HepG2 (cell line): ENCODE measurements at regions not wholly inside any gene's neighbourhood (a gene's known extent, or its start where the extent isn't known, plus 50 kb on each side); places are given as distances from the start of the nearest gene placed in this dataset.

Experiments
- ATAC-seq: fragments of 200-7000 bp; cut with Tn5 transposase; 3 replicates; pipeline ENCODE4 v1.9.1; 2020; ENCODE audit warnings: mild to moderate bottlenecking, moderate library complexity
- BruUV-seq: library from RNA; stranded (reverse); fragments of 400-500 nt; replicated peaks from 2 replicates; lab custom pipeline; 2021; lab: Mats Ljungman, UMichigan
- CTCF ChIA-PET: fragments of 300-600 bp; formaldehyde crosslinking; extraction: SDS; loops from one replicate; lab custom pipeline; 2021; ENCODE audit warnings: low total read pairs, inconsistent platforms, low intra/inter-chr PET ratio; lab: Yijun Ruan, JAX
- POLR2A ChIA-PET: fragments of 350-600 bp; sonication (Branson Sonifier 250); formaldehyde crosslinking; loops from one replicate; lab custom pipeline; 2020; ENCODE audit warnings: antibody characterized with exemption, inconsistent platforms; lab: Yijun Ruan, JAX
- DNase-seq: peaks from one replicate; pipeline ENCODE4 v3.0.0-alpha.2; 2015; ENCODE audit warnings: low spot score
- FAIRE-seq: peaks from 3 replicates; lab custom pipeline; 2011; peaks lifted over from hg19 to GRCh38; lab: Jason Lieb, UNC
- H2AFZ ChIP-seq: one replicate; pipeline ENCODE4 v1.6.1; 2011; ENCODE audit warnings: low read length, inconsistent platforms
- H3K27ac ChIP-seq: fragments of 300-600 bp; 3 replicates; pipeline ENCODE4 v1.8.0; 2011; ENCODE audit warnings: mixed run types, mild to moderate bottlenecking, mixed read lengths, low read length, inconsistent platforms; ENCODE audit not compliant: insufficient read depth; ENCODE audit errors: extremely low read length
- H3K27me3 ChIP-seq, 2 experiments: fragments of 200-600 bp in 1 of 2; 2 replicates in 1 of 2; 3 replicates in 1 of 2; pipeline versions ENCODE4 v1.6.0 to v1.8.0; 2011; ENCODE audit warnings: low read length in 2 of 2, mild to moderate bottlenecking in 2 of 2, moderate library complexity in 2 of 2, inconsistent platforms in 1 of 2; ENCODE audit not compliant: insufficient read depth in 2 of 2, control insufficient read depth in 1 of 2
- H3K36me3 ChIP-seq, 2 experiments: fragments of 200-600 bp in 1 of 2; replicated peaks in 1 of 2; 2 replicates in 1 of 2; 3 replicates in 1 of 2; pipeline versions ENCODE4 v1.5.1 to v1.8.0; 2011; ENCODE audit warnings: low read length in 2 of 2, inconsistent platforms in 1 of 2; ENCODE audit not compliant: insufficient read depth in 2 of 2, control insufficient read depth in 1 of 2
- H3K4me1 ChIP-seq: 2 replicates; pipeline ENCODE4 v1.5.1; 2012; ENCODE audit warnings: low read length, inconsistent platforms; ENCODE audit not compliant: insufficient read depth
- H3K4me2 ChIP-seq: 2 replicates; pipeline ENCODE4 v1.6.0; 2011; ENCODE audit warnings: low read depth, low read length, inconsistent platforms
- H3K4me3 ChIP-seq, 3 experiments: fragments of 200-600 bp in 1 of 3; sonication (generic), shearing (Covaris generic) in 1 of 3; replicated peaks in 1 of 3; 2 replicates each; pipeline ENCODE4 v1.5.1; 2011 to 2016; ENCODE audit warnings: low read length in 3 of 3, inconsistent platforms in 2 of 3, low read depth in 2 of 3, mild to moderate bottlenecking in 2 of 3, control low read depth in 1 of 3, mixed read lengths in 1 of 3; ENCODE audit not compliant: insufficient read depth in 1 of 3
- H3K79me2 ChIP-seq: one replicate; pipeline ENCODE4 v1.6.1; 2011; ENCODE audit warnings: low read length, inconsistent platforms; ENCODE audit not compliant: insufficient read depth
- H3K9ac ChIP-seq: 2 replicates; pipeline ENCODE4 v1.6.0; 2011; ENCODE audit warnings: mild to moderate bottlenecking, low read depth, low read length, inconsistent platforms; ENCODE audit not compliant: insufficient read depth
- H3K9me3 ChIP-seq: 2 replicates; pipeline ENCODE4 v1.5.1; 2012; ENCODE audit warnings: mild to moderate bottlenecking, low read length
- H4K20me1 ChIP-seq: 2 replicates; pipeline ENCODE4 v1.6.0; 2011; ENCODE audit warnings: inconsistent platforms, mild to moderate bottlenecking, low read length, moderate library complexity; ENCODE audit not compliant: insufficient read depth
- ELF4 ChIP-seq: sonication (generic); formaldehyde crosslinking; IDR thresholded peaks from 2 replicates; pipeline ENCODE4 v1.5.0; 2020; ENCODE audit warnings: missing genetic modification reagents, mild to moderate bottlenecking, moderate library complexity, borderline replicate concordance
- FOXJ3 ChIP-seq: sonication (generic); formaldehyde crosslinking; IDR thresholded peaks from 2 replicates; pipeline ENCODE4 v1.4.0; 2020; ENCODE audit warnings: missing genetic modification reagents, mild to moderate bottlenecking, borderline replicate concordance
- HMG20A ChIP-seq: IDR thresholded peaks from 2 replicates; pipeline ENCODE4 v1.6.1; 2016; ENCODE audit warnings: borderline replicate concordance
- JUND ChIP-seq: sonication (generic); formaldehyde crosslinking; IDR thresholded peaks from 2 replicates; pipeline ENCODE4 v1.8.0; 2022; ENCODE audit warnings: mild to moderate bottlenecking, missing genetic modification reagents
- KAT8 ChIP-seq: IDR thresholded peaks from 2 replicates; pipeline ENCODE4 v1.6.1; 2016; ENCODE audit warnings: missing genetic modification reagents, missing compliant biosample characterization
- NCOA2 ChIP-seq: sonication (generic); formaldehyde crosslinking; IDR thresholded peaks from 2 replicates; pipeline ENCODE4 v1.8.0; 2022; ENCODE audit warnings: inconsistent platforms
- POLR2A ChIP-seq, 2 experiments: IDR thresholded peaks; 2 replicates each; pipeline ENCODE4 v1.6.1; 2011; ENCODE audit warnings: low read depth in 2 of 2, low read length in 2 of 2, mild to moderate bottlenecking in 1 of 2, moderate library complexity in 1 of 2; ENCODE audit not compliant: insufficient read depth in 1 of 2
- REXO4 ChIP-seq: sonication (generic); formaldehyde crosslinking; IDR thresholded peaks from 2 replicates; pipeline ENCODE4 v1.8.0; 2022; ENCODE audit warnings: missing genetic modification reagents, mild to moderate bottlenecking, borderline replicate concordance
- TCF7 ChIP-seq: sonication (generic); IDR thresholded peaks from 2 replicates; pipeline ENCODE4 v1.6.1; 2016; ENCODE audit warnings: antibody characterized with exemption, low read depth
- ZFX ChIP-seq: sonication (generic); formaldehyde crosslinking; IDR thresholded peaks from 2 replicates; pipeline ENCODE4 v1.4.0; 2020; ENCODE audit warnings: mild to moderate bottlenecking, low read depth, missing genetic modification reagents, moderate library complexity
- ZNF549 ChIP-seq: sonication (generic); formaldehyde crosslinking; IDR thresholded peaks from 2 replicates; pipeline ENCODE4 v1.5.0; 2020; ENCODE audit warnings: missing genetic modification reagents
- WGBS: methylation state at CpG from one replicate; pipeline ENCODE4 v1.1.6; 2017; ENCODE audit warnings: low lambda C conversion rate; 5-methylcytosine and 5-hydroxymethylcytosine counted together
- in situ Hi-C: cut with HindIII; loops from 2 replicates; pipeline ENCODE4 v1.10.0; 2017; ENCODE audit warnings: low pct_unique_long_range_greater_than_20kb; ENCODE audit not compliant: extremely low pct_ligation_motif_present
- intact Hi-C: fragments of 100-400 bp; cut with micrococcal nuclease; formaldehyde crosslinking; loops from one replicate; pipeline ENCODE4 v1.10.0; 2022; ENCODE audit not compliant: unreplicated experiment
- TF ChIP-seq, protein P1 (sequence below): sonication (generic); formaldehyde crosslinking; IDR thresholded peaks from 2 replicates; pipeline ENCODE4 v1.5.1; 2020; ENCODE audit warnings: mild to moderate bottlenecking, missing genetic modification reagents, borderline replicate concordance
- TF ChIP-seq, protein P2 (sequence below): sonication (generic); formaldehyde crosslinking; IDR thresholded peaks from 2 replicates; pipeline ENCODE4 v1.8.1; 2023; ENCODE audit warnings: missing genetic modification reagents, mild to moderate bottlenecking, borderline replicate concordance

DNA sequence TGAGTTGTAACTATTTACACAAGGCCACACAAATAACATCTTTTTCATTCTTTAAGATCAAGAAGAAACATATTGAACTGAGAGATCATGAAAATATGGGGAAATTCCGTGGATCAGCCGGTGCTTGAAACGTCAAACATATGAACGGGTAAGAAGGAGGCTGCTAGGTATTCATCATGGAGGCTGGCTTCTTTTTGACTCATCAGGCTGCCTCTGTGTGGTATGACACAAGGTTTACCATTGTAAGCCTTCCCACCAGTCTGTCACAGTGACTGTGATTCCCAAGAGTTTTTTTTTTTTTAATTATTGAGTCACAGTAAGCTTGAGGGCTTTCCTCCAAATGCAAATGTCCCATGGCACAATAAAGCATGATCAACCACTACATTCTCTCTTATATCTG is 506.9 kb downstream of the BCL11A start:
- FAIRE-seq (no peak), ATAC-seq (no peak), DNase-seq (no peak)
- ChIA-PET CTCF (no interaction called here), POLR2A (no interaction called here)
- BruUV-seq = no TSS peak
- H3K4me2 ChIP-seq = no peak overlapping the region
- H3K27me3 ChIP-seq = no peaks in the 10 kb centered on the region
- no peaks in the 10 kb centered on the region for H3K36me3 ChIP-seq
- WGBS = 10% methylated on average over 4 of the region's 4 CpGs
- no peaks in the 10 kb centered on the region for H3K4me1 ChIP-seq
- H3K27ac ChIP-seq = no peak overlapping the region
- no peaks in the 10 kb centered on the region for H3K79me2 ChIP-seq
- in situ Hi-C loops = no loop called here
- H3K9ac ChIP-seq = no peak overlapping the region
- H4K20me1 ChIP-seq = no peaks in the 10 kb centered on the region
- no peak overlapping the region for H3K4me3 ChIP-seq
- intact Hi-C loops = no loop called here
- no peaks in the 10 kb centered on the region for H3K9me3 ChIP-seq
- H2AFZ ChIP-seq = no peak overlapping the region
- TF ChIP-seq NCOA2 = no peak
- TF ChIP-seq, protein P1, sequence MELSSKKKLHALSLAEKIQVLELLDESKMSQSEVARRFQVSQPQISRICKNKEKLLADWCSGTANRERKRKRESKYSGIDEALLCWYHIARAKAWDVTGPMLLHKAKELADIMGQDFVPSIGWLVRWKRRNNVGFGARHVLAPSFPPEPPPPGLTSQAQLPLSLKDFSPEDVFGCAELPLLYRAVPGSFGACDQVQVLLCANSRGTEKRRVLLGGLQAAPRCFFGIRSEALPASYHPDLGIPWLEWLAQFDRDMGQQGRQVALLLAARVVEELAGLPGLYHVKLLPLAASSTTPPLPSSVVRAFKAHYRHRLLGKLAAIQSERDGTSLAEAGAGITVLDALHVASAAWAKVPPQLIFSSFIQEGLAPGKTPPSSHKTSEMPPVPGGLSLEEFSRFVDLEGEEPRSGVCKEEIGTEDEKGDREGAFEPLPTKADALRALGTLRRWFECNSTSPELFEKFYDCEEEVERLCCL (CRISPR knock-in tag) = no peak
- TF ChIP-seq, protein P2, sequence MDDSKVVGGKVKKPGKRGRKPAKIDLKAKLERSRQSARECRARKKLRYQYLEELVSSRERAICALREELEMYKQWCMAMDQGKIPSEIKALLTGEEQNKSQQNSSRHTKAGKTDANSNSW (CRISPR knock-in tag) = no peak
- no peak for TF ChIP-seq POLR2A (IDR thresholded peaks at IDR 0.05; ENCODE audit: insufficient read depth in 1 of 2, low read depth in 2 of 2, low read length in 2 of 2)
- no peak for TF ChIP-seq REXO4 (CRISPR knock-in tag)
- no peak for TF ChIP-seq HMG20A
- no peak for TF ChIP-seq ZFX (CRISPR knock-in tag)
- no peak for TF ChIP-seq ELF4 (CRISPR knock-in tag)
- no peak for TF ChIP-seq JUND (CRISPR knock-in tag)
- no peak for TF ChIP-seq FOXJ3 (CRISPR knock-in tag)
- TF ChIP-seq TCF7 = no peak
- TF ChIP-seq ZNF549 = no peak
- TF ChIP-seq KAT8 (CRISPR knock-in tag) = no peak
